GM19351 (cell line): ENCODE measurements at regions not wholly inside any gene's neighbourhood (a gene's known extent, or its start where the extent isn't known, plus 50 kb on each side); places are given as distances from the start of the nearest gene placed in this dataset.
"Not testable (repeated sequence)": the region's sequence is repeated elsewhere in the genome, so short reads cannot be mapped to it uniquely, and the experiment has no call there.

Experiments used
- ATAC-seq: cut with Tn5 transposase; IDR thresholded peaks from one replicate; pipeline ENCODE4 v1.9.1; 2021; ENCODE audit warnings: mild to moderate bottlenecking, moderate library complexity; ENCODE audit not compliant: unreplicated experiment

- ATAC-seq: no peak
These were observed 92.3 kb upstream of the CD44 start for GRCh38 chr11:35046681-35047080.

GRCh38 chr11:35047179-35047578 lies 91.8 kb upstream of the CD44 start:
- no peak for ATAC-seq

DNA sequence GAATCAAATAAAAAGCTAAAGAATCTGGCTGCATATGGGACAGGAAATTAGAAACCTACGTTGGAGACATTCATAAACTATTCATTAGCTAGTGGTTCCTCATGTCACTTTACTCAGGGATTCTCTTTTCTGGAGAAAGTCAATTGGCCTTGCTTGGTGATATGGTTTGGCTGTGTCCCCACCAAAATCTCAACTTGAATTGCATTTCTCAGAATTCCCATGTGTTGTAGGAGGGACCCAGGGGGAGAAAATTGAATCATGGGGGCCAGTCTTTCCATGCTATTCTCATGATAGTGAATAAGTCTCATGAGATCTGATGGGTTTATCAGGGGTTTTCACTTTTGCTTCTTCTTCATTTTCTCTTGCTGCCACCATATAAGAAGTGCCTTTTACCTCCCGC lies 91.2 kb upstream of the CD44 start:
- ATAC-seq: no peak

- not testable (repeated sequence) for ATAC-seq
These were observed 90.6 kb upstream of the CD44 start for GRCh38 chr11:35048346-35048745.

- peak; percentile 49 for ATAC-seq
These were observed 89.0 kb upstream of the CD44 start for GRCh38 chr11:35049859-35050531.

DNA sequence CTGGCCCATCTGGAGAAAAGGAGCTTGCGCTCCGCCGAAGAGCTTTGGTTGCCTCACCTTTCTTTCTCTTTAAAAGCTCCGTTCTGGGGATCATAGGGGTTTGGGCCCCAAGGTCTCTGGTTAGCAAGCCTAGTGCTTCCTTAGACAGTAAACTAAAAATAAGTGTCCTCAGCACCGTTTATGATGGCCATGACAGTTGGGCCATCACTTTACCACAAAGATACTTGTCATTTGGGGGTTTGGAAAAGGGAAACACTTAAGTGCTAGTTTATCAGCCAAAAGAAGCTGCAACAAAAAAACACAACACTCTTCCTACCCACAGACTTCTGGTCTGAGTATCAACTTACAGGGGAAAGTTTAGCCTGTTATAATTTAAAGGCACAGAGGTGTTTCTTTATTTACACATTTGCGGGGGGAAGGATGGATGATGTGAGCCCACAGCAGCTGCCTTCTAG lies 88.4 kb upstream of the CD44 start:
- ATAC-seq: no peak

DNA sequence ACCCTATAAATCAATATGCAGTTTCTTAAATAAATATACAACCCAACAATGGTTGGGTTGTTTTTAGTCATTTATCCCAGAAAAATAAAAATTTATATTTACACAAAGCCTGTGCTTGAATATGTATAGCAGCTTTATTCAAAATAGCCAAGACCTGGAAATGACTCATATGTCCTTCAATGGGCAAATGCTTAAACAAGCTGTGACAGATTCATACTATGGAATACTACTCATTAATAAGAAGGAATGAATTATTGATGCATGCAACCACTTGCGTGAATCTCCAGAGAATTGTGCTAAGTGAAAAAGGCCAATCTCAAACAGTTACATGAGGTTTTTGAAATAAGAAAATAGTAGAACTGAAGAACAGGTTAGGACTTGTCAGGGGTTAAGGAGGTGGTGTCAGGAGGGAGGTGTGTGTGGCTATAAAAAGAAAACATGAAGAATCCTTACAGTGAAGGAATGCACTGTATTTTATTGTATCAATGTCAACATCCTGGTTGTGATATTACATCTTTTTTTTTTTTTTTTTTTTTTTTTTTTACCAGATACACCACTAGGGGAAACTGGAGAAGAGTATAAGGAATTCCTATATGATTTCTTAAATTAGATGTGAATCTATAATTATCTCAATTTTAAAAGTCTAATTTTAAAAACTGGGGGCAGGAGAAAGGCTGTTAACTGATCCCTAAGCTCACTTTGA lies 82.4 kb upstream of the CD44 start:
- no peak for ATAC-seq

- ATAC-seq: no peak
These were observed 80.9 kb upstream of the CD44 start for GRCh38 chr11:35057926-35058668.

DNA sequence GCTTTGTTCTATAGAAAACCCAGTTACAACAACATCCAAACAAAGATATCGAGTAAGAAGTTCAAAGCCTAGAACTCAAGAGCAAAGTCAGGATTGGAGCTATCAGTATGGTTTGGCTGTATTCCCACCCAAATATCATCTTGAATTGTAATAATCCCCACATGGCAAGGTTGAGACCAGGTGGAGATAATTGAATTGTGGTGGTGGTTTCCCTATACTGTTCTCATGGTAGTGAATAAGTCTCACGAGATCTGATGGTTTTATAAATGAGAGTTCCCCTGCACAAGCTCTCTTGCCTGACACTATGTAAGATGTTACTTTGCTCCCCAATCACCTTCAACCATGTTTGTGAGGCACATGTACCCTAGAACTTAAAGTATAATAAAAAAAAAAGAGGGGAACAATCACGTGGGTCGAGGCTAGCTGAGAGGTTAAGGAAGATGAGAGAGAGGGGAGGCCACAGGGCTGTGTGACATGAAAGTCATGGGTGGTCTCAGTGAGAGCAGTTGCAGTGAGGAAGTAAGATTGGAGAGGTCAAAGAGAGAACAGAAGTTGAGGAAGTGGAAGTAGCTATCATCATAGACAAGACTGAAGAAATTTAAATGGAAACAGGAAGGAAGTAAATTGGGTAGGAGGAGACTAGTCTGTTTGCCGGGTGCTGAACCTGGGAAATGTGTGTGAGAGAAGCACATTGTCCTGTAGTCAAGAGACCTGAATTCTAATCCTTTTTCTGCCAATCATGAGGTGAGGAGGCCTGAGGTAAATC lies 80.1 kb upstream of the CD44 start:
- no peak for ATAC-seq

DNA sequence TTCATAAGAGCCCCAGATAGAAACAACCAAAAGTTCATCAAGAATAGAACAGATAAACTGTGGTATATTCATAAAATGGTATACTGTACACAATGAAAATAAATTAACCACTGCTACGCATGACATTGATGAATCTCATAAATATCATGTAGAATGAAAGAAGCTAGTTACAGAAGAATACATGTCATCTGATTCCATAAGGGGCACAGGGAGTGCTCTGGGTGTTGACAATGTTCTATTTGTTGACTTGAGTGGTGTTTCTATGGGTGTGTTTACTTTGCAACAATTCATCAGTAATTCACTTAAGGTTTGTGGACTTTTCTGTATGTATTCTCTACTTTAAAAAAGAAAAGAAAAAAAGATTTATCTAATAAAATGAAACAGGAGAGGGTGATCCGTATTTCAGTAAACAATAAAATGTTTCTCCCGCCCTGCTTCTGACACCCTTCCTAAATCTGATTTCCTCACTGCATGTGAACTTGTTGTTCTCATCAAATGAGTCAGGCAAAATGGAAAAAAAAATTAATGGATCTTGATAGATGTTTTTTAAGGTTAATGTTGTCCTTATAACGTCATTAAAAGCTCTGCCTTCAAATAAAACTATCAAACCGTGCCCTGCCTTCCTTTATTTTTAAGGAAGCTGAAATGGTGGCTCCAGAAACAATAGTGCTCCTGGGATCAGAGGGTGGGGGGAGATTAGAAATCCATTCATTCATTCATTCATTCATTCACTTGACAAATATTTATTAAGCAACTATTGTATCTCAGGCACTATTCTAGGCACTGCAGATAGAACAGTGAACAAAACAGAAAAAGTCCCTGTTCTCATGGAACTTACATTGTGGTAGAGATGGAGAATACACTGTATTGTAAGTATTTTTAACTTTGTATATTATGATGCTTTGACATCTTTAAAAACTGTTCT lies 77.2 kb upstream of the CD44 start:
- no peak for ATAC-seq

DNA sequence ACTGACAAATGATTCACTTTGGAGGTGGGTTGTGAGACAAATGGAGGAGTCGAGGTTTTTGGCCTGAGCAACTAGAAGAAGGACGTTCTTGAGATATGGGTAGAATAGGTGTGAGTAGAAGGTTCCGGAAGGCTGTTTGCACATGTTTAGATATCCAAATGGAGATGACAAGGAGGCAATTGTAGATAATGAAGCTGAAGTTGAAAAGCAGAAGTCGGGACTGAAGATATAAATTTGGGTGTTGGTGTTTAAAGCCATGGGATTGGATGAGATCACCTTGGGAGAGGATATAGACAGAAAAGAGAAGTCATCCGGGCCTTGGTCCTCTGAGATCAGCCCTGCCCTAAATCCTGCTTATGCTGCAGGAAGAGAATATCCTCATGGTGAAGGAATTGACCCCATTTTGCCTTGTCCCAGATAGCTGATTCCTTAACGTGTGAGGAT lies 75.5 kb upstream of the CD44 start:
- no peak for ATAC-seq

DNA sequence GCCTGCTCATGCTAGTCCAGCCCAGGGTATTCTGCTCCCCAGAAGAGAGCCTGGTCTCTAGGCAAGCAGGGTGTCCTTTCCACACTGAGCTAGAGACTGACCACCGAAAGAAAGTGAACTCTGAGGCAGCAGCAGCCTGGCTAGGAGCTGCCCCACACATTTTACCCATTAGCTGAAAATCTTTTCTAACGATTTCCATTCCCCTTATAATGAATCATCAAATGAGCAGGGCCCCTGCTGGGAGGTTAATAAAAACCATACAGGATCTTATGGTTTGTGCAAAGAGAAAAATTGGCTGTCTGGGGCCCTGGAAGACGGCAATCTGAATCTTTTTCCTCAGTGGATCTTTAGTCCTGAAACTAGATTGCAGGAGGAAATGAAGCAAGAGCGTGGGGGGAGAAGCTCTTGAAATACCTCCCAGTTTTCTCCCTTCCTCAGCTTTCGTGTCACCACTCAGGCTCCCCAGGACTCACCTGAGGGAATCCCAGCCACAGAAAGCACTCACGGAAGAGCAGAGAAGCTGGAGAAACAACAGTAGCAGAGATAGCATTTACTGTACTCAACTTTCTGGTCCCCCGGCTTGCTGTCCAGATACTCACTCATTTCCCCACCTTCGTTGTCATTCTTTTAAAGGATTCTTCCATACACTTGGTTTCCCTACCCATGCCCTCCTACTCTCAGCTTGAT lies 74.7 kb upstream of the CD44 start:
- ATAC-seq: no peak

GRCh38 chr11:35065566-35065965 lies 73.4 kb upstream of the CD44 start:
- ATAC-seq: no peak

- no peak for ATAC-seq
These were observed 72.9 kb upstream of the CD44 start for GRCh38 chr11:35066030-35066429.

DNA sequence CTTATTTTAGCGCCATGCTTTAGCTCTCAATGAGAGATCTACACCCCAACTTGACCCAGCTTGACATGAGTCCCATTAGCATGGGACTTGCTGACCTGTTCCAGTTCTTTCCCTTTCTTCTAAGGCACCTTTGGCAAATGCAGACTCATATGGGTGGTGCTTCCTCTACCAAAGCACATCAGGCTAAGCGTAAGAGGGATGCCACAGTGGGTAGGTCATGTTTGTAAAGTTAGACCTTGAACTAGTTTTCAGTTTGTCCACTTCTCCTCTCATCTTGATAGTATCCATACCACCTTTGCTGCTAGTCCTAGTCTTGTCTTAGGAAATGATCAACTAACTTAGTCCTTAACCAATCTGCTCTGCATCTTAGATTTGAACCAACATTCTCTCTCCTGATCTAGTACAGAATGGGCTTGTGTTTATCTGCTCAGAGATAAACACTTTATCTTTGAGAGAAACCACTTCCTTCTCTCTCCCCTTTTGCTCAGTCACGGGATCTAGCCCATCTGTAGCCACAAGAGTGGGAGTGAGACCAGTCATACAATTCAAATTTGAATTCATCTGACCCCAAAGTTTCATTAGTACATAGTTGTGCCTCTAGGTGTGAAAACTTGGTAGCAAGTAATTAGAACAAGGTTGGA lies 72.1 kb upstream of the CD44 start:
- peak; percentile 98 for ATAC-seq

DNA sequence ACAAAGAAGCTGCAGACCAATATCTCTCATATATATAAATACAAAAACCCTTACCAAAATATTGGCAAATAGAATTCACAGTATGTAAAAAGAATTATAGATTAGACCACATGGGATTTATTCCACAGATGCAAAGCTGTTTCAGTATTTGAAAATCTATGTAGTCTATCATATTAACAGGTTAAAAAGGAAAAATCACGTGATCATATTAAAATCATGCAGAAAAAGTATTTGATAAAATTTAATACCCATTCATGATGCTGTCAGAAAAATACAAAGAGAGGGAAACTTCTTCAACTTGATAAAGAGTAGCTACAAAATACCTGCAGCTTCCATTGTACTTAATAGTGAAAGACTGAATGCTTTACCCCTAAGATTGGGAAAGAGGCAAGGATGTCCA lies 67.2 kb upstream of the CD44 start:
- no peak for ATAC-seq

DNA sequence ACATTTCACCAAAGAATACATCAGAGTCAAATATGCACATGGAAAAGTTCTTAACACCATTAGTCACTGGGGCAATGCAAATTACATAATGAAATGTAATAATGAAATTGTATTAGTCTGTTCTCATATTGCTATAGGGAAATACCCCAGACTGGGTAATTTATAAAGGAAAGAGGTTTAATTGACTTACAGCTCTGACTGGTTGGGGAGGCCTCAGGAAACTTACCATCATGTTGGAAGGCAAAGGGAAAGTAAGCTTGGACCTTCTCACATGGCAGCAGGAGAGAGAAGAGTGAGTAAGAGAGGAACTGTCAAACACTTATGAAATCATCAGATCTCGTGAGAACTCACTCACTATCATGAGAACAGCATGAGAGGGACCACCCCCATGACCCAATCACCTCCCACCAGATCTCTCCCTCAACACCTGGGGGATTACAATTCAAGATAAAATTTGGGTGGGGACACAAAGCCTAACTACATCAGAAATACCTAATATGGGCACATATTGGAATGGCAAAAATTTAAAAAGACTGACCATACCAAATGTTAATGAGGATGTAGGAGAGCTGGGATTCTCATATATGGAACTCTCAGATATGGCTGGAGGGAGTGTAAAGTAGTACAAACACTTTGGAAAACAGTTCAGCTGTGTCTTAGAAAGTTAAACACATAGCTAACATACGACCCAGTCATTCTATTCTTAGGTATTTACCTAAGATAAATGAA lies 65.1 kb upstream of the CD44 start:
- no peak for ATAC-seq
